Activated effector memory CD4-positive, alpha-beta T cell treated with anti-CD3 and anti-CD28 coated beads, Interleukin-2, amount 50 U/mL, for 16 hours (primary cell): ENCODE measurements at regions not wholly inside any gene's neighbourhood (a gene's known extent, or its start where the extent isn't known, plus 50 kb on each side); places are given as distances from the start of the nearest gene placed in this dataset.
"Not testable (repeated sequence)": the region's sequence is repeated elsewhere in the genome, so short reads cannot be mapped to it uniquely, and the experiment has no call there.

ENCODE experiments used
- DNase-seq: peaks from one replicate; pipeline ENCODE4 v3.0.0-alpha.2; 2020

DNA sequence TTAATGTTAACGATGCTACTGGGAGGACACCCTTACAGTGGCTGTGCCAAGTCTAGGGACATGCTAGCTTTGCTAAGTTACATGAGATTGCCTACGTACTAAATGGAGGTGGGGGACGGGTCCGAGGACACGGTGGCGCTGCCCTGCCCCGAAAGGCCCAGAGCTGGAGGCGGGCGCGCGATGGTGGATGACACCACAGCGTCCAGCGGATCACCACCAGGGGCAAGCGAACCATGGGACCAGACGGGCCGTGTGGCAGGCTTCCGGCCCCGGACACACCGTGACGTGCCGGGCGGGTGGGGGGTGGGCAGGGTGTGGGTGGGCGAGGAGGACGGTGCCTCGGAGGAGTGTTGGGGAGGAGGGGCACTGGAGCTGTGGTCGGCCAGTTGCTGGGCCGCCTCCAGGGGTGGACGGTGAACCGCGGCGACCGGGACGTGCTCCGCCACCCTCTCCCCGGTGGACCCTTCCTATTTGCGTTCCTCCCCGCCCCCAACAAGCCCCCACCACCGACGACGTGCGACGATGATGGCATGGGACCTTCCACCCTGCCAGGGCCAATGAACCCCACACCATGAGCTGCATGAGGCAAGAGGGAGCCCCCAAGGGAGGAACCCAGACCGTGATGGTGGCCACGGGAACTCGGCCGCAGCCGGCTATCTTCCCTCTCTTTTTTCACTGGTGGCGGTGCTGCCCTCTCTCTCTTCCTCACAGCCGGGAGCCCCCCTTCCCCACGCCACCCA lies 773.3 kb upstream of the DEFB115 start:
- DNase-seq: peak; percentile 56

GRCh38 chr20:30484749-30485070 lies 772.8 kb upstream of the DEFB115 start:
- DNase-seq: no peak

DNA sequence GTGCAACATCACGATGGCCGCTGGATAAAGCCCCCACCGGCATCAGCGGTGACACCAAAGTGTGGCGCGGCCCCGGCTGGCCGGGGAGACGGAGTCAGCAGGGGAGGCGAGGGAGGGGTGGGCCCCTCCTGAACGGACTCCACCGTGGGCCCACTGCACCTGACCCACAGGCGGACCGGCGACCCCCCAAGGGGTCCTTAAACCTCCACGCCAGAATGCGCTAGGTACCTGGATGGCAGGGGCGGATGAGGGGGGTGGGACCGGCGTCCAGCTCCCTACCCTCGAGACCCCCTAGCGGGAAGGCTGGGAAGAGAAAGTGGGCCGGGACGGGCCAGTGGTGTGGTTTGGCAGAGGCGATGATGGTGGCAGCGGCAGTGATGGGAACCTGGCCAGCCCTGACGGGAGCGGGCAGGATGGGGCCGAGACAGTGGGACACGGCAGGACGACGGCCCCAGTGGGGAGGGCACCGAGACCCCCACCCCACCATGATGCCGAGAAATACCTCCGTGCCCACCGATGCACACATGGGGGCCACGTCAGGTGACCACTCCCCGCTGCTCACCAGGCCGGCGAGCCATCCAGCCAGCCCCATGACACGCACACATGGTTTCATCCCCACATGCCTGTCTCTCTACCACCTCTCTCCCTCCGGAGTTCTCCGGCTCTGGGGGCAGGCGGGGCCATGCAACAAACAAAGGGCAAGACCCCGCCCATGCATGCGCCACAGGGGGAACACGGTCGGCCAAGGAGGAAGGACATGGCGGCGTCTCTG lies 771.9 kb upstream of the DEFB115 start:
- DNase-seq: peak; percentile 60

GRCh38 chr20:30486103-30486478 lies 771.4 kb upstream of the DEFB115 start:
- no peak for DNase-seq

GRCh38 chr20:30487461-30487860 lies 770.0 kb upstream of the DEFB115 start:
- not testable (repeated sequence) for DNase-seq

DNA sequence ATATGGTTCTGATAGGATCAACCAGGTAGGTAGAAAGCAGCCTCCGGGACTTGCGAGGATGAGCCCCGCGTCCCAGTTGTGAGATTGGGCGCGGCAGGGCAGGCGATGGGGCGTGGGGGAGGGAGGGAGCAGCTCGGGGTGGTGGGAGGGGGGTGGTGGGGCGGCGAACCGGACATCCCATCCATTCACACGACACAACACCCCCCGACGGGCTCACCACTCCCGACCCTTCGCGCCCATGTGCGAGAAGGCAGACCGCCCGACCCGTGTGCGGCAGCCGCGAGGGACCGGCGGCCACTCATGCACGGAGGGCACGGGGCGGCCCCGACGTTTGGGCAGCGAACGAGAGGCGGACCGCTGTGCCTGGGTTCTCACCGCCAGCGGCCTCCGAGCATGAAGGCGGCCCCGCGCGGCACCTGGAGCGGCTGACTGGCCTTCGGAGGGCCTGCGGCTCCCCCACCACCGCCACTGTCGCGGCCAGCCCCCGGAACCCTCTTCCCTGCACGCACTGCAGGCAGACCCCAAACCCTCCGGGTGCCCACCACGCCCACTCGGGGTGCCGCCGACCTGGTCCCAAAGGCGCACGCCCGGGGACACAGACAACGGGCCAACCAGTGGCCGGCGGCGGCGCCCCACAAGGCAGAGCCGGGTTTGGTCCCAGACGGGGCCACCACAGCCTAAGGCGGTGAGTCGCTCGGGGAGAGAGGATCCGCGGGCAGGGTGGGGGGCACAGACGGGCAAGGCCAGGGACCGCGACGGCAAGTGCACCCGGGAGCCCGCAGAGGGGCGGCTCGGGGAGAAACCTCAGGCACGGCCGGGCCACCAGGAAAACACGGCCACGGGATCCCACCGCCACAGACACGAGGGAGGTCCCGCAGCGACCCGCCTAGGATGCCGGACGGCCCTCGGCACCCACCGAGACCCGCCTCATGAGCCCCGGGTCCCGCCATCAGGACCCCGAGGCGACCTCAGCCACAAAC lies 769.2 kb upstream of the DEFB115 start:
- DNase-seq: no peak

DNA sequence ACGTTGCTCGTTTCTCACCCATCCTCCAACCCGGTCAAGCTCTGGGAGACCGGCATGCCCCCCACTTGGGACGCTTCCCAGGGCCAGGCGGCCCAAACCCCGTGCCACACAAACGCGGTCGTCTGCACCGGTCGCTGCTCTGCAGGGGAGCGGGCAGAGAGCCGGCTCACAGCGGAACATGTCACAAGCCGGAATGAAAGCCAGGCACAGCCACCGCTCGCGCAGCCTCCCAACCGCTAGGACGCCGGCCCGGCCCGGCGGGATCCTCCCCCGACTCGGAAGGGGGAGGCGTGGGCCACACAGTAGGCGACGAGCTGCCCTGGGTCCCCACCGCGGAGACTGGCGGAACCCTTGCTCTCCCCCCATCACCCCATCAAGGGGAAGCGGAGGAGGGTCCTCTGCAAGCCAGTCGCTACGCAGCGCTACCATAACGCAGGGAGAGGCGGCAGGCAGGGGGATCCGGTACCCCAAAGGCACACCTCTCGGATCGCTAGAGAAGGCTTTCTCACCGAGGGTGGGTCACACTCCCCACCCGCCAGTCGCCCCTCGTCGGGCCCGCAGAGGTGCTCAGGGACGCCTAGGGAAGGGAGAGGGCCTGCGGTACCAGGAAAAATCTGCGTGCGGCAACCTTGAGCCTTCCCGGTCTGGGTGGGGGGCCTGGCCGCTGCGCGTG lies 768.4 kb upstream of the DEFB115 start:
- DNase-seq: no peak

- DNase-seq: peak; percentile 59
These were observed 767.9 kb upstream of the DEFB115 start for GRCh38 chr20:30489614-30490003.

DNA sequence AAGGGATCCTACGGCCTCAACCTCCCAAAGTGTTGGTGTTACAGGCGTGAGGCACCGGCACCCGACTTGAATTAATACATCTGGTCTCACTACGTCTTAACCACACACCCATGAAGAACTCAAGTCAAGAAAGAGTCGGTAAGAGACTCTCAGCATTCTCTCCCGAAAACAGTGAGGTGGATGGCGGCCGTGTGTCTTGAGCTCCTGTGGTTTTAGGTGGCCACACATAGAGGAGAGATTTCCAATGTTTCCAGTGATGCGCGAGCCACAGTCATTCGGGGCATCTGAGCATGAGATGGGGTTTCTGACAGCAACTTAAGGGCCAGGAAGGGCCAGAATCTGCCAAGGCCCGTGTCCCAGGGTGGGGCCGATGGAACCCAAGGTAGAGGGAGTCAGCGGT lies 766.4 kb upstream of the DEFB115 start:
- no peak for DNase-seq

DNA sequence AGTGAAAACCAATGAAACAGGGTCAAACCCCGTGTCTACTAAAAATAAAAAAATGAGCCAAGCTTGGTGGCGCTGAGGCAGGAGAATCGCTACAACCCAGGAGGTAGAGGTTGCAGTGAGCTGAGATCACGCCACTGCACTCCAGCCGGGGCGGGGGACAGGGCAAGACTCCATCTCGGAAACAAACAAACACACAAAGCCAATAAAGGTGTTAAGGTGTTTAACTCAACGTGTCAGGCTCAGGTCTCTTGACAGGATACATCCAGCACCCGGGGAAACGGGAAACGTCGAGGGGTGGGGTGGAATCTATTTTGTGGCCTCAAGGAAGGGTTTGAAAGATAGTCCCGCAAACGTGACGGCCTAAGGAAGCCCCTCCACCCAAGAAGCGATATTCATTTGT lies 760.8 kb upstream of the DEFB115 start:
- DNase-seq: not testable (repeated sequence)

DNA sequence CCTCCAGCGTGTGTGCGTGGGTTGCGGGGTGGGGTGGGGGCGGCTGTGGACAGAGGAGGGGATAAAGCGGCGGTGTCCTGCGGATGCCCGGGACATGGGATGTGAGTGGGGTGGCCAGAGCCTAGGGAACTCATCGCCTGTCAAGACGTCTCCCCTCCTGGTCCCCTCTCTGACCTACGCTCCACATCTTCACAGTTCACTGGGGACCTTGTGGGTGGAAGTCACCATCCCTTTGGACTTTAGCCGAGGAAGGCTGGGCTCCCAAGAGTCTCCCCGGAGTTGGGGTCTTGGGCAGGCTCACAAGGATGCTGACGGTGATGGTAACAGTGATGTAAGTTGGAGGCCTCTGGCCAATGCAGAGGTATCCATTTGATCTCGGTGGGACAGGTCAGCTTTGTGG lies 760.3 kb upstream of the DEFB115 start:
- DNase-seq: not testable (repeated sequence)

DNA sequence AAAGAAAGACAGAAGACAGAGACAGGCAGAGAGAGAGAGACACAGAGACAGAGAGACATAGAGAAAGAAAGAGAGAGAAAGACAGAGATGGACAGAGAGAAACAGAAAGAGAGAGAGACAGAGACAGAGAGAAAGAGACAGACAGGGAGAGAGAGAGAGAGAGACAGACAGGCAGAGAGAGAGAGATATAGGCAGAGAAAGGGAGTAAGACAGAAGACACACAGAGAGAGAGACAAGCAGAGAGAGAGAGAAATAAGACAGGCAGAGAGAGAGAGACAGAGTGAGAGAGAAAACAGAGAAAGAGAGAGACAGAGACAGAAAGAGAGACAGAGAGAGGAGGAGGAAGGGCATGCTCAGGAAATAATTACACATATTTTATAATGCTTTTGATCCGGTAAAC lies 758.3 kb upstream of the DEFB115 start:
- no peak for DNase-seq

- DNase-seq: not testable (repeated sequence)
These were observed 757.6 kb upstream of the DEFB115 start for GRCh38 chr20:30499716-30500446.

- DNase-seq: not testable (repeated sequence)
These were observed 757.0 kb upstream of the DEFB115 start for GRCh38 chr20:30500447-30500820.

DNA sequence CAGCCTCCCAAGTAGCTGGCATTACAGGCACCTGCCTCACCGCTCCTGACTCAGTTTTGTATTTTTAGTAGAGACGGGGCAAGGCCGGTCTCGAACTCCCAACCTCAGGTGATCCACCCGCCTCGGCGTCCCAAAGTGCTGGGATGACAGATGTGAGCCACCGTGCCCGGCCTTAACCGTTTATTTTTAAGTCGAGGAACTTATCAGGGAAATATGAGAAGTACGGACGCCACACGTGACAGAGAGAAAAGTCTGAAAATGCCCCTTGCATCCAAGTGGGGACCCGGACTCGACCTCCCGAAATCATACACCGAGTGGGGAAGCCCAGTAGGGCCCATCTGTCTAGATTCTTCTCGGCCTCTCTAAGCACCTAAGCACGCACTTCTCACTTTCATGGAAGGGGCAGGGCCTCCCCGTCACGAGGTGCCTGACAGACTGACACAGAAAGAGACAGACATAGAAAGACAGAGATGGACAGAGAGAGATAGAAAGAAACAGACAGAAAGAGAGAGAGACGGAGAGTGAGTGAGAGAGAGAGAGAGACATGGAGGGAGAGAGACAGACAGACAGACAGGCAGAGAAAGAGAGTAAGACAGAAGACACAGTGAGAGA lies 756.5 kb upstream of the DEFB115 start:
- no peak for DNase-seq

DNA sequence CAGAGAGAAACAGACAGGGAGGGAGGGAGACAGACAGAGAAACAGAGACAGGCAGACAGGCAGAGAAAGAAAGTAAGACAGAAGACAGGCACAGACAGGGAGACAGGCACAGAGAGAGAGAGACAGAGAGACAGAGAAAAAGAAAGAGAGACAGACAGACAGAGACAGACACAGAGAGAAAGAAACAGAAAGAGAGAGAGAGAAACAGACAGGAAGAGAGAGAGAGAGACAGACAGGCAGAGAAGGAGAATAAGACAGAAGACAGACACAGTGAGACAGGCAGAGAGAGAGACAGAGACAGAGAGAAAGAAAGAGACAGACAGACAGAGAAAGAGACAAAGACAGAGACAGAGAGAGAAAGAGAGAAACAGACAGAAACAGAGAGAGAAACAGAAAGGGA lies 754.8 kb upstream of the DEFB115 start:
- DNase-seq: no peak

DNA sequence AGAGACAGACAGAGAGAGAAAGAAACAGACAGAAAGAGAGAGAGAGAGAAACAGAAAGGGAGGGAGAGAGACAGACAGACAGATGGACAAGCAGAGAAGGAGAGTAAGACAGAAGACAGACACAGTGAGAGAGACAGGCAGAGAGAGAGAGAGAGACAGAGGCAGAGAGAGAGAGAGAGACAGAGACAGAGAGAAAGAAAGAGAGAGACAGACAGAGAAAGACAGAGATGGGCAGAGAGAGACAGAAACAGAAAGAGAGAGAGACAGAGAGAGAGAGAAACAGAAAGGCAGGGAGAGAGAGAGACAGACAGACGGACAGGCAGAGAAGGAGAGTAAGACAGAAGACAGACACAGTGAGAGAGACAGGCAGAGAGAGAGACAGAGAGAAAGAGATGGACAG lies 754.3 kb upstream of the DEFB115 start:
- DNase-seq: not testable (repeated sequence)

GRCh38 chr20:30503992-30504570 lies 753.4 kb upstream of the DEFB115 start:
- no peak for DNase-seq

GRCh38 chr20:30505566-30505965 lies 751.9 kb upstream of the DEFB115 start:
- no peak for DNase-seq

GRCh38 chr20:30506100-30506499 lies 751.4 kb upstream of the DEFB115 start:
- DNase-seq: no peak

DNA sequence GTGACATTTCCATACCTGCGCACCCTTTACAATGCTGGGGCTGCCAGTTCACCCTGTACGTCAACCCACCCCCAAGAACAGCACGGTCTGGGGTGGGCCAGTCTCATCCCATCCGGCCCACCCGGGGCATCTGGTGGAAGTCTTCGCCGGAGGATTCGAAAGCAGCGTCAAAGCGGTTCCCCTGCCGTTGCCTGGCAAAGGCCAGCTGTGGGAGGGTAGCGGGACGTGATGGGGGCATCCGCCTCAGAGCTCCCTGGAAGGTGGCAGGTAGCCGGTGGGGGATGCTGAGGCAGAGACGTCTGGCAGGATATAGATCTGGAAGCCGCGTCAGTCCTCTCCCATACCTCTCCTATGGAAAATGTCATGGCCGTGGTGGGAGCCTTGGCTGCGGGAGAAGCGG lies 749.1 kb upstream of the DEFB115 start:
- not testable (repeated sequence) for DNase-seq
